Lower lobe of right lung (tissue), 2 donors: ENCODE measurements at regions not wholly inside any gene's neighbourhood (a gene's known extent, or its start where the extent isn't known, plus 50 kb on each side); places are given as distances from the start of the nearest gene placed in this dataset.
"Not testable (repeated sequence)": the region's sequence is repeated elsewhere in the genome, so short reads cannot be mapped to it uniquely, and the experiment has no call there.

Source experiments
- ATAC-seq, 2 donors: fragments of 200-7000 bp; cut with Tn5 transposase; one replicate each; pipeline ENCODE4 v1.9.1; 2020 to 2022; ENCODE audit warnings: mild to moderate bottlenecking in 2 of 2, moderate library complexity in 2 of 2
- DNase-seq: peaks from one replicate; pipeline ENCODE4 v3.0.0-alpha.2; 2020
- H3K27ac ChIP-seq: fragments of 200-600 bp; one replicate; pipeline ENCODE4 v1.8.0; 2022
- H3K27me3 ChIP-seq: fragments of 200-600 bp; one replicate; pipeline ENCODE4 v1.8.0; 2022; ENCODE audit warnings: low read depth
- H3K36me3 ChIP-seq: fragments of 200-600 bp; one replicate; pipeline ENCODE4 v1.8.0; 2022; ENCODE audit warnings: mild to moderate bottlenecking
- H3K4me1 ChIP-seq: fragments of 200-600 bp; one replicate; pipeline ENCODE4 v1.8.0; 2022
- H3K4me3 ChIP-seq: fragments of 200-600 bp; one replicate; pipeline ENCODE4 v1.8.0; 2022; ENCODE audit warnings: mild to moderate bottlenecking
- H3K9me3 ChIP-seq: fragments of 200-600 bp; one replicate; pipeline ENCODE4 v1.8.0; 2022
- CTCF ChIP-seq: fragments of 200-600 bp; IDR thresholded peaks from one replicate; pipeline ENCODE4 v1.8.0; 2022; ENCODE audit warnings: antibody characterized with exemption, mild to moderate bottlenecking
- intact Hi-C: fragments of 100-400 bp; cut with DNase I; formaldehyde crosslinking; loops from one replicate; pipeline ENCODE4 v1.11.0; 2022
- donor health status: DM: no; HTN: yes; CAD: no; lungs with severe emphysema.

GRCh38 chr3:59366218-59366617 lies 316.4 kb upstream of the CFAP20DC start:
- no peak for ATAC-seq
- intact Hi-C loops = no loop called here
- Histone ChIP-seq H3K36me3 (no peaks in the 10 kb centered on the region), H3K9me3 (no peaks in the 10 kb centered on the region), H3K4me3 (no peak overlapping the region), H3K4me1 (no peaks in the 10 kb centered on the region), H3K27ac (no peak overlapping the region), H3K27me3 (no peaks in the 10 kb centered on the region)
- DNase-seq = no peak
- no peak for TF ChIP-seq CTCF

DNA sequence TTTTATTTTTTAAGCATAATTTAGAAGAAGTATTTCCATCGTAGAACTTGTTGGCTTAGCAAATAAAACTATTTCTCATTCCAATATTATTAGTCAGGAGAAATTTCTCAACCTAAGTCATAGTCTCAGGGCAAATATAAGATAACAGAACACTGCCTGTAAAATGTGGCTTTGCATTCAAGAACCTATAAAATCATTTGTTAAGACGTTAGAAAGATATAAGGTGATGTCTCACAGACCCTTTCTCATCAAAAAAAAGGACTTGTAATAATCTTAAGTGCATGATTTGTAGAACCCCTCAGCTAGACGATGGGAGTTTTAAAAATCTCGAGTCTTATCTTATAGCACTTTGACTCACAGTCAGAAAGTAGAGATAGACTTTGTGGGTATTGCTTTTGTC lies 314.7 kb upstream of the CFAP20DC start:
- ATAC-seq = no peak
- intact Hi-C loops = no loop called here
- TF ChIP-seq CTCF = no peak

DNA sequence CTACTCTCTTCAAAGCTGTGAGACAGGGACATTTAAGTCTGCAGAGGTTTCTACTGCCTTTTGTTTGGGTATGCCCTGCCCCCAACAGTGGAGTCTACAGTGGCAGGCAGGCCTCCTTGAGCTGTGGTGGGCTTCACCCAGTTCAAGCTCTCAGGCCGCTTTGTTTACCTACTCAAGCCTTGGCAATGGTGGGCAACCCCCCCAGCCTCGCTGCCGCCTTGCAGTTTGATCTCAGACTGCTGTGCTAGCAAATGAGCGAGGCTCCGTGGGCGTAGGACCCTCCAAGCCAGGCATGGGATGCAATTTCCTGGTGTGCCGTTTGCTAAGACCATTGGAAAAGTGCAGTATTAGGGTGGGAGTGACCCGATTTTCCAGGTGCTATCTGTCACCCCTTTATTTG lies 310.5 kb upstream of the CFAP20DC start:
- H3K4me3 ChIP-seq, DNase-seq, intact Hi-C loops, H3K36me3 ChIP-seq, ATAC-seq, H3K27me3 ChIP-seq, H3K4me1 ChIP-seq, H3K9me3 ChIP-seq, H3K27ac ChIP-seq: not testable (repeated sequence)

More for the DNA sequence above, 314.7 kb upstream of the CFAP20DC start:
- no peaks in the 10 kb centered on the region for H3K9me3 ChIP-seq
- no peaks in the 10 kb centered on the region for H3K27me3 ChIP-seq
- no peak overlapping the region for H3K4me3 ChIP-seq
- H3K4me1 ChIP-seq = no peaks in the 10 kb centered on the region
- no peak for DNase-seq
- H3K36me3 ChIP-seq = no peaks in the 10 kb centered on the region
- H3K27ac ChIP-seq = no peak overlapping the region

- no peak for DNase-seq
- no peak for TF ChIP-seq CTCF
- no peaks in the 10 kb centered on the region for H3K27me3 ChIP-seq
- no peak for ATAC-seq
- H3K27ac ChIP-seq = no peak overlapping the region
- intact Hi-C loops = no loop called here
- no peaks in the 10 kb centered on the region for H3K4me1 ChIP-seq
- H3K36me3 ChIP-seq = no peaks in the 10 kb centered on the region
- no peaks in the 10 kb centered on the region for H3K9me3 ChIP-seq
- H3K4me3 ChIP-seq = no peak overlapping the region
These were observed 291.6 kb upstream of the CFAP20DC start for GRCh38 chr3:59341459-59341858.

GRCh38 chr3:59339818-59340217 lies 290.0 kb upstream of the CFAP20DC start:
- ATAC-seq (no peak), DNase-seq (no peak)
- no peaks in the 10 kb centered on the region for H3K9me3 ChIP-seq
- TF ChIP-seq CTCF = no peak
- H3K4me3 ChIP-seq = no peak overlapping the region
- H3K27ac ChIP-seq = no peak overlapping the region
- intact Hi-C loops = no loop called here
- H3K36me3 ChIP-seq = no peaks in the 10 kb centered on the region
- H3K4me1 ChIP-seq = peaks cover 3% of the 10 kb centered on the region
- H3K27me3 ChIP-seq = no peaks in the 10 kb centered on the region

GRCh38 chr3:59338934-59339333 lies 289.1 kb upstream of the CFAP20DC start:
- DNase-seq = no peak
- H3K27me3 ChIP-seq = no peaks in the 10 kb centered on the region
- no peak for ATAC-seq
- H3K9me3 ChIP-seq = no peaks in the 10 kb centered on the region
- H3K4me1 ChIP-seq = peaks cover 12% of the 10 kb centered on the region
- H3K4me3 ChIP-seq = no peak overlapping the region
- no peaks in the 10 kb centered on the region for H3K36me3 ChIP-seq
- intact Hi-C loops = no loop called here
- no peak for TF ChIP-seq CTCF
- H3K27ac ChIP-seq = no peak overlapping the region
